ENCODE measurements at regions not wholly inside any gene's neighbourhood (a gene's known extent, or its start where the extent isn't known, plus 50 kb on each side); places are given as distances from the start of the nearest gene placed in this dataset.
"Not testable (repeated sequence)": the region's sequence is repeated elsewhere in the genome, so short reads cannot be mapped to it uniquely, and the experiment has no call there.

DNA sequence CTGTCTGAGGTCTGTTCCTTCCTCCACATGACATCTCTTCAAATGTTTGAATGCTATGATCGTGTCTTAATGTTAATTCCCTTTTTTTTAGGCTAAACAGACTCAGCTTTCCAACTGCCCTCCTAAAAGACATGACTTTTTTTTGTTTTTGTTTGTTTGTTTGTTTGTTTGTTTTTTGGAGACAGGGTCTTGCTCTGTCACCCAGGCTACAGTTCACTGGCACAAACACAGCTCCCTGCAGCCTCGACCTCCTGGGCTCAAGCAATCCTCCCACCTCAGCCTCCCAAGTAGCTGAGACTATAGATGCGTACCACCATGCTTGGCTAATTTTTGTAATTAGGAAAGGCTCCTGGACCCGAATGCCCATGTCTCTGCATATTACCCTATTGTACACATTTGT lies 176.5 kb downstream of the ABCA8 start:
- FAIRE-seq = no peak

DNA sequence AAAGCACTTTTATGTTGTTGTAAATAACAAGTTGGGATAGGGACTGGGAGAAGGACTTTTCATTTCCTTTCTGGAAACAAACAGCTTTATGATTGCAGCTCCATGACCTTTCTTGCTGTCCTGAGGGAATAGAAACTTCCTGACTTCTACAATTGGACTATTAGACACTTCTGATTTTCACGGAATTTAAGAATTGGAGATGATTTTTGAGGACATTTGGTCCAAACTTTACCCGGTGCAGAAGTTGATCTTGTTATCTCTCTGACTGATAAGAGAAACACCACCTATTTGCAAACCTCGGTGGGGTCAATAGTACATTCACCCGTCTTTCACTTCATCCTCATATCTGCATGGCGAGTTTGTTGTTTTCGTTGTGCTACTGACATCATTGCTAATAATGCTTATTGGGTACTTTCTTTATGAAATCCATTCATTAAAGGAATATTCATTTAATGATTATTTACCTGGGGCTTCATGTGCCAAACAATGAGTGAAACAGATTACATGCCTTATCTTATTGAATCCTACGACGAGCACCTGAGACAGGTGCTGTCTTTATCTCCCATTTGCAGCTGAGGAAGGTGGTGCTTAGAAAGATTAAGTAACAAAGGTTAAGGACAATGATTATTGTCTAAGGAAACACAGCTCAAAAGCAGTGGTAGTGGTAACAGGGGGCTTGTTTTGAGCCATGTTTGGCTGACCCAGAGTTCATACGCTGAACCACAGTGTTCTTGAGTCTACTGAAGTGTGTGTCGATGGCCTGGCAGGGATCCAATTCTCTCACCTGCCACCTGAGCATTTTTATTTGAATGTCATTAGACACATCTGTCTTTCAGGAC lies 176.9 kb upstream of the FAM20A start:
- FAIRE-seq = no peak

DNA sequence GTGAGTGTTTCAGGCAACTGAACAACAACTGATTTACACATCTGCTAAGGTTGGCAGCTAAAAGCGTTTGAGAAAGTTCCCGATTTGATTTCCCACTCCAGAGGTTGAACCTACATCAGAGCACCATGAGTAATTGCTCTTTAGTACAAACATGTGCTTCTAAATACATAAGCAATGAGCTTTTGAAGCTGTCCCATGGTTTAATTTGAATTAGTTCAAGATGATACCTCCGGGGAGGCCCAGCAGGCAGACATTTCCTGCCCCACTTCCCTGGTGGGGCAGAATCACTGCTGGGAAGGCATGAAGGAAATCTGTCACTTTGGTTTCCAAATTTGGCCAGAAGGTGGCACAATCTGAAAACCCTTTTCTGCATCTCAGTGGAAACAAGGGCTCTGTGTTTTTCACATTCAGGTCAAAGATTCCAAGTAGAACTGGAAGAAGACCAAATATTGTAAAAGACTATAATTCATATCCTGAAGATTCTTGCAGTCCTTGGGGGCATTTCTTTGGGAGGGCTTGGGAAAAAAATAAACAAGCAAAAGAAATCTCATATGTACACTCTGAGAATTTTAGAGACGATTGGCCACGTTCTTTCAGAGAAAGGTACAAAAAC lies 176.2 kb upstream of the FAM20A start:
- FAIRE-seq = no peak

DNA sequence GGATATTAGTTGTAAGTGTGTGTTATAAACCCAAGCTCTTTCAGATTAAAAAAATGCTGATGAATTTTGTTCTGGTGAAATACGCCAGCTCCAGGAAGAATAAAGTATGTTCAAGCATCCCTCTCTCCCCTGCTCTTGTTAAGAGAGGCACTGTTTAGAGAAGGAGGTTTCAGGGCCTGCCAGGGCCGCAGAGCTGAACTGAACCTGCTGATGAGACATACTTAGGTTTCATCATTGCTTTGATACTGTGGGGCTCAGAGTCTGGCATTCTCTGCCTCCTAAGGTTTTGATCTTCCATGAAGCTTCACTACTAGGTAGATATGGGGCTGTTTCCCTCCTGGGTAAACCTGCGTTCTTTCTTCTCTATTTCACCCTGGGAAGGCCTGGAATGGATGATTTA lies 175.3 kb upstream of the FAM20A start:
- FAIRE-seq = no peak

DNA sequence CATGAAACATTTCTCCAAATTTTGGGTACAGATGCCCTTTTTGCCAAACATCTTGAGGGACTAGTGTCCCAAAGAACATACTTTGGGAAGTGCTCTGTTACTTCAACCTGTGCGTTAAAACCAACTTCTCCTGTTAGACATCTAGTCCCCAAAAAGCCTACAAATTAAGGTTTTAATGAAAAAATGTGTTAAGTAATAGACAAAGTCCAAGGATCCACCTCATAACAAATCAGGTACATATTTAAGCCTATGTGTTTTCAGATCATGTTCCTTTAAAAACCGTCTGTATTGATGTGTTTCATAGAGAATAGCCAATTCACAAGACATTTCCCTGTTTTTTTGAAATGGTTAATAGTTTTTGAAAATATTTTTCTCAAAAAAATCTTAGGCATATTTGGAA lies 174.8 kb upstream of the FAM20A start:
- FAIRE-seq = no peak

DNA sequence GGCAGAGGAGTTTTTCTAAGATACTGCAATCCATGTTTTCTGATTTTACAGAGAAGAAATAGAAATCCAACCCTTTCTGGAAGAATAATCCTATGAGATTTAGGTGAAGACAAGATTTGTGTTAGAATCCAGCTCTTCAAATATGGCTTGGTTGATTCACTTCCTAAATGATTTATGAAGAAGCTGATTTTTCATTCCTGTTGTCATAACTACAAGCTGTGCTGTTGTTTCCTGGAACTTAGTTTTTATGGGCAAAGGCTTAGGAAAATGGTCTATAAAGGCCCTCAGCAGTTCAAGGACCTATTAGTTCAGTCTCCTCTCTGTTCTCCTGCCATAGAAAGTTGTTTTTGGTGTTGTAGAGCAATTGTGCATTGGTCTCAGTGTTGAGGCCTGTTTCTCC lies 174.2 kb upstream of the FAM20A start:
- FAIRE-seq = no peak

DNA sequence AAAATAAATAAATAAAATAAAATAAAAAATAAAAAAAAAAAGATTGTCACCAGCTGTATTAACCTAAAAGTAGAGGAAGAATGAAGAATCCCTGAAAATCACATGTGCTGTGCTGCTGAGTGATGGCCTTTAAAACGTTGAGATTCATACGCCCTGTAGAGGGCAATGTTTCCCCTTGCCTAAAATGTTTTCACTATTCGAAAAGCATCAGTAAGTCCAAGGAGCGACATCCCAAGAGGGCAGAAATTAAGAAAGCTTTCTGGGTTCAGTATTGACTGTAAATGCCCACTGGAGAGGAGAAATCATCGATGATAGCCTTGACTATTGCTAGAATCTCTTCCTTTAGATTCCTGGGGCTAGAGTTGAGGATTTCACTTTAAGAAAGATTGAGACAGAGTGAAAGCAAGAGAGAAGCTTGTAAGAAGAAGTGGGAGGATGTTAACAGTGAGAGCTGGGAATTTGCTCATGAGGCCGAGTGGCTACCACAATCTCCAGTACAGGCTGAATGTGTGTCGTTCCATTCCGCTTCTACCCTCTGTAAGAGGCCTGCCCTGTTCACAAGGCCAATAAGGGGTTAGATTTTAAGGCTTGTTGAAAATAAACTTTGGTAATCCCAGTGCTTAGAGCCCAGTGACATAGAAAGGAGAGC lies 170.8 kb upstream of the FAM20A start:
- FAIRE-seq = no peak

DNA sequence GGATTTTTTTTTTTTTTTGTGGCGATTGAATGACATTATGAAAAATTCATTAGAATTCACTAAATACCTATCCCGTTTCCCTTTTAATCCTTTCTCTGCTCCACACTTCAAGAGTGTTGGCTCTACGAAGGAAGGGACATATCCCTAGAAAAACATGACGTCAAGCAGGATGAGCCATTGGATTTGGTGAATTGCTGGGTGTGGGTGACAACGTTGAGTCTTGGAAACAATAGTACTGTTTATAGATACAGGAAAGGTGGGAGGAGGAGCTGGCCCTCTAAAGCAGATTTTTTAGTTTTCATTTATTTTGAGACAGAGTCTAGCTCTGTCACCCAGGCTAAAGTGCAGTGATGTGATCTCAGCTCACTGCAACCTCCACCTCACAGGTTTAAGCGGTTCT lies 167.6 kb upstream of the FAM20A start:
- FAIRE-seq = no peak

DNA sequence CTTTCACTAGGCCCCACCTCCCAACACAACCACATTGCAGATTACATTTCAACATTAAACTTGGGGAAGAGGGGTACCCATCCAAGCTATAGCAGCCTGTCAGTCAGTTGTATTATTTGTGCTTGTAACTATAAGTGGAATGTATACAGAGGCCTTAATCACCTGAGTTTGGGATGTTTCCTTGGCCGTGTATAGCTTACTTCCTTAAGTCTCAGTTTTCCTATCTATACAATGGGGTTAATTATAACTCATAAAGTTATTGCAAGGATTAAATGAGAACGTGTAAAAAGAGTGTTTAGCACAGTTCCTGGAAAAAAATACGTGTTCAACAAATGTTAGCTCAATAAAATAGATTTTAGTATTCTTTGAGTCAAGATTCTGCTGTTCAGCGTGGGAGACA lies 165.5 kb upstream of the FAM20A start:
- FAIRE-seq = no peak

DNA sequence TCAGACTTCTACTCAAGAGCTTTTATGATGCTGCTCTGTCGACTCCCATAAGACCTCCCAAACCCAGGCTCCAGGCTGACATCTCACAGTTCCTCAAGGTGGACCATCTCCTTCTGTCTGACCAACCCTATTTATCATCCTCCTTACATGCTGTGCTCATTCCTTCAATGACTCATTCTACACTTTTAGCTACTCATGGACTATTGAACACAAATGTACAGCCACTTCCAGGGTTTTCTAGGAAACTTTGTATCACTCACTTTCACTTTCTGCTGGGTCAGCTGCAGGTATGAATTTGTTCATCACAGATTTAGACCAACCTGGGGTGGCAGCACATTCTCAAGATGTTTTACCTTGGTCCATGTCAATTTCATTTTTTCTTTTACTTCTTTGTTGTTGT lies 162.4 kb upstream of the FAM20A start:
- no peak for FAIRE-seq

DNA sequence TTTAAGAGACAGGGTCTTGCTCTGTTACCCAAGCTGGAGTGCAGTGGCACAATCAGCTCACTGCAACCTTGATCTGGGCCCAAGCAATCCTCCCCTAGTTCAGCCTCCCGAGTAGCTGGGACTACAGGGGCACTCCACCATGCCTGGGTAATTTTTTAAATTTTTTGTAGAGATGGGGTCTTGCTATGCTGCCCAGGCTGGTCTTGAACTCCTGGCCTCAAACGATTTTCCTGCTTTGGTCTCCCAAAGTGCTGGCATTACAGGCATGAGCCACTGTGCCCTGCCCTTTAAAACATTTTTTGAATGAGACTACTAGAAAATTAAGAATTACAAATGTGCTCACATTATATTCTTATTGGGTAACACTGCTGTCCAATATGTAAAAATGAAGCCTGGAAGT lies 161.7 kb upstream of the FAM20A start:
- FAIRE-seq = no peak

DNA sequence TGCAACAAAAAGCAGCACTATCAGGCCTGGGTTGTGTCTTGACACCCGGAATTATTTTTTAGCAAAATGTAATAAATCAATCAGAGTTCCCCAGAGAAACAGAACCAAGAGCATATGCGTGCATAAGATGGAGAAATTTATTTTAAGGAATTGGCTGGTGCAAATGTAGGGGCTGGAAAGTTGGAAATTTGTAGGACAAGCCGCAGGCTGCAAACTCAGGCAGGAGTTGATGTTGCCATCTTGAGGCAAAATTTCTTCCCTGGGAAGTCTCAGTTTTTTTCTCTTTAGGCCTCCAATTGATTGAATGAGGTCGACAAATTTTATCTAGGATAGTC lies 158.9 kb upstream of the FAM20A start:
- no peak for FAIRE-seq

DNA sequence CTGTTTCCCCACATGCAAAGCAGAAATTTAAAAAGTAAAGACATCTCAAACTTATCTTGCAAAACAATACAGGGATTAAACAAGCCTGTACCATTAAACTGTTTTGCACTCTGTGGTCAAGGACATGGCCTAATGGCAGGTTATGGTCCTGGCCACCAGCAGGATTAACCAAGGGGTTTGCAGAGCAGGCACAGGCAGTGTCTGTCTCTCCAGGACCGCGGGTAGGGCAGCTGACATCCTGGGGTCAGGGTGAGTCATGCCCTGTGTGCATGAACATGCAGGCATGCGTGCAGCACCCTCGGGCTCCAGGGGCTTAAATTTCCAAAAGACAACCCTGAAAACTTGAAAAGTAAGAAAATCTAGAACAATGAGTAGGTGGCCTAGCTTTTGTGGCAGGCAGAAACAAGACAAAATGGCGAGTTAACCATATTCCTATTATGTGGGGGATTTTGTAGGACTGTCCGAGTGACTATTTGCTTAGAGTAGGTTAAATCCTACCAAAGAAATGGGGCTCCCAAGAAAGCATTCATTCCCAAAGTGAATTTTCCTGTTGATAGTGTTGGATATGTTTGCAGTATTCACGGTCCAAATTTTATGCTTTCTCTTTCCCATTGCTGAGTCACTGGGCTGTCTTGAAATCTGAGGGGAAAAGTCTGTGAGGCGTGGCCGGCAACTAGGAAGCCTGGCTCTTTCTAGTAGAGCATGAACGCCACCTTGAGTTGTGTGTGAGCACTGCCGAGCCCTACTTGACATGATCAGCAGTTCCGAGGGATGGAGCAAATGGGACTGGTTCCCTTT lies 158.4 kb upstream of the FAM20A start:
- peak; percentile 82 for FAIRE-seq

DNA sequence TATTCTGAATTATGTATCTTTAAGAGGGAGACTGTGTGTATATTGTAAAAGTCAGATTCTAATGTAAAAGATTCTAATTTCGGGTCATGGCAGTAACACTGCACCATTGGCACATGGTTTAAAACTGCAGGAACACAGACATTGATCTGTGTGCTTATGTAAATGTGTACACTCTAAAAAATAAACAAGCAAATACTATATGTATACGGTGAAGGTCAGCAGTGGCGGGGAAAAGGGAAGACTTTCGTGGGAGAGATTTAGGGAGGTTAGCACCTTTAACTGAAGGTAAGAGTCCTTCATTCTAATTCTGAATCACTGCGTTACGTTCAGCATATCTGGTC lies 157.8 kb upstream of the FAM20A start:
- no peak for FAIRE-seq

DNA sequence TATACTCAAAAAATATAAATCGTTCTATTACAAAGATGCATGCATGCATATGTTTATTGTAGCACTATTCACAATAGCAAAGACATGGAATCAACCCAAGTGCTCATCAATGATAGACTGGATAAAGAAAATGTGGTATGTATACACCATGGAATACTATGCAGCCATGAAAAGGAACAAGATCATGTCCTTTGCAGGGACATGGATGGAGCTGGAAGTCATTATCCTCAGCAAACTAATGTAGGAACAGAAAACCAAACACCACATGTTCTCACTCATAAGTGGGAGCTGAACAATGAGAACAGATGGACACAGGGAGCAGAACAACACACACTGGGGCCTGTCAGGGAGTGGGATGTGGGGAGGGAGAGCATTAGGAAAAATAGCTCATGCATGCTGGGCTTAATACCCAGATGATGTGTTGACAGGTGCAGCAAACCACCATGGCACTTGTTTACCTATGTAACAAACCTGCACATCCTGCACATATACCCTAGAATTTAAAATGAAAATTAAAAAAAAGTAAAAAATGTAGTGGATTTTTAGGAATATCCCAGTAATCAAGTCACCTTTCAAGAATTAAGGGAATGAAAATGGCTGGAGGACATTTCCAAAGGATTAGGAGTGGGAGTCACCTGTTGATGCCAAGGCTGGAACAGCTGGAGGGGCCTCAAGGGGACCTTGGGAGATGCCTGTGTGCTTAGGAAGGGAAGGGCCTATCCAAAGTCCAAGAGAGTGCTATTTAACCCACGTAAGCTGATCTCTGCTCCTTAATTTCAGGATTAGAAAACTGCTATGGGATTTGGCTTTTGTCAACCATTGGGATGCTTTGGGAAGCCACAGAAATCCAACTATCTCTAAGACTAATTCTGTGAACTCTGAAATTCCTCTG lies 156.9 kb upstream of the FAM20A start:
- not testable (repeated sequence) for FAIRE-seq

DNA sequence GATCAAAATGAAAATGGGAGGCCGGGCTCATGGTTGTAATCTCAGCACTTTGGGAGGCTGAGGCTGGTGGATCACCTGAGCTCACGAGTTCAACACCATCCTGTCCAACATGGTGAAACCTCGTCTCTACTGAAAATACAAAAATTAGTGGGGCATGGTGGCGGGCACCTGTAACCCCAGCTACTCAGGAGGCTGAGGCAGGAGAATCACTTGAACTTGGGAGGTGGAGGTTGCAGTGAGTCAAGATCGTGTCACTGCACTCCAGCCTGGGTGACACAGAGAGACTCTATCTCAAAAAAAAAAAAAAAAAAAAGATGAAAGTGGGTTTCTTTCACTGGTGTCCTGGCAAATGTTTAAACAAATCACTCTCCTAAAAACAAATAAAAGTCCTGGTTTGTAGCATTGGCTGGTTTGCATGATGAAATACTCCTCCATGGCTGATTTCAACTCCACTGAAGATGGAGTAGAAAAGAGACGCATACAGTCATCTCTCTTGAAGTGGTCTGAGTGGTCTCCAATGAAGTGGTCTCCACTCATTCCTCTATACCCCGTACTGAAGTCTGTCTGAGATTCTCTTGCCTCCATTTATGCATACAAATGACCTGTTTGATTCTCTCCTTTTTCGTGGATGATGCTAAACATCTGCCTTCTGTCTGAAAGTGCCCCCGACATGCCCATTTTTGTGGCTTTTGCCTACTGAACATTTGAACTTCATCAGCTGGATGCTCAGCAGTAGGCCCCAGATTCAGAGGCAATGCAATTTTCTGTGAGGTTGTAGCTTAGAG lies 153.0 kb upstream of the FAM20A start:
- no peak for FAIRE-seq

DNA sequence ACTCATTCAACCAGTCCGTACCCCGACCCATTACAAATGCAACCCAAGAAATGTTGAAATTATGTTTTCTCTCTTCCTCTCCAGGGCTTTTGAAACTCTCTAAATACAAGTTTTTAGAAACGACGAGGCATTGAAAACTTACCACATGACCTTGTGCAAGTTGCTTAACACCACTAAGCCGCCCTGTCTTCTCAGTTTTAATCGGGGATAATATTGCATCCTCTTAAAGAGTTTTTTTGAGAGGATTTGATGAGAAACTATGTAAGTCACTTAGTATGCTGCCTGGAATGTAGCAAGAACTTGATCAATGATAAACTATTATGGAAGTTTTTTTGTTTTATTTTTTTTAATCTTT lies 149.0 kb upstream of the FAM20A start:
- FAIRE-seq = no peak

DNA sequence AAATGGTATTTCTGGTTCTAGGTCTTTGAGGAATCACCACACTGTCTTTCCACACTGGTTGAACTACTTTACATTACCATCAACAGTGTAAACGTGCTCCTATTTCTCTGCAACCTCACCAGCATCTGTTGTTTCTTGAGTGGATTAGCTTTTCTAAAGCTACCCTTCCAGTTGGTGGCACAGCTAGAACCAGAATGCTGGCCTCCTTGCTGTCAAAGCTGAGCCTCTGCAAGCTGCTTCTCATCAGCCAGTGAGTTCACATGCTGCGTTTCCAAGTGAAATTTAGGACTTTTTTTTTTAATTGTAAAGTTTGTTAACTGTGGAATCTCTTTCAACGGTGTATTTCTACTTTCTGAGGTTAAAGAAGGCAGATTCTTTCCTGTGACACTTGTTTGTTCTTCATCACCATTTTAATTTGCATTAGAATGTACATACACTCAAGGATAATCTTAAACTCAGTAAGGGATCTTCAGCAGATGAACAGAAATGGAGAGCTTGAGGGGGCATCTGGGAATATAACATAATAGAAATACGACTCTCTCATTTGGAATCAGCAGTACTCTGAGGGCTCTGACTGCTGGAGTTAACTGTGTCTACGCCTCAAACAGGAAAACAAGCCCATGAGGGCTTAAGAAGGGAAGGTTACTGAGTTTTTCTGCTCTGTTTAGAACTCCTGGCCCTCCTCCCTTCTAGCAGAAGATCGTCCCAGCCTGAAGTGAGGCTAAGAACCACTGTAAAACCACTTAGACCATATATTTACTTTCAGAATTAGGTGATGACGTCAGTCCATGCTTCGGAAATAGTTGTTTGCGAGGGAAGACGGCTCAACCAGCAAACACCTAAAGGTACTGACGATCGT lies 148.4 kb upstream of the FAM20A start:
- no peak for FAIRE-seq

DNA sequence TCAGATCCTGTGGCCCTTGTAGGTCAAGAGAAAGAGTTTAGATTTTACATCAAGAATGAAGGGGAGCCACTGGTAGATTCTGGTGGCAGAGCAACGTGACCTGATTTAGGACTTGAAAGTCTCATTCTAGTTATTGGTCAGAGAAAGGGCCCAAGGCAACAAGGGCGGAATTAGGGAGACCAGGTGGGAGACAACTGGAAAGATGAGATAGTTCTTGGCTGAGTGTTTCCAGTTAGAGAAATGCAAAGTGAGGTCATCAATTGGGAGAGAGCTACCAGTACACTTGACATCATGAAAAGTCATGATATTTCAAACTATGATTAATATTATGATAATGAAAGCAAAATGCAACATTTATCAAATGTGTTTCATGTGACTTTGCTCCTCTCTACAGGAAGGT lies 147.2 kb upstream of the FAM20A start:
- no peak for FAIRE-seq

DNA sequence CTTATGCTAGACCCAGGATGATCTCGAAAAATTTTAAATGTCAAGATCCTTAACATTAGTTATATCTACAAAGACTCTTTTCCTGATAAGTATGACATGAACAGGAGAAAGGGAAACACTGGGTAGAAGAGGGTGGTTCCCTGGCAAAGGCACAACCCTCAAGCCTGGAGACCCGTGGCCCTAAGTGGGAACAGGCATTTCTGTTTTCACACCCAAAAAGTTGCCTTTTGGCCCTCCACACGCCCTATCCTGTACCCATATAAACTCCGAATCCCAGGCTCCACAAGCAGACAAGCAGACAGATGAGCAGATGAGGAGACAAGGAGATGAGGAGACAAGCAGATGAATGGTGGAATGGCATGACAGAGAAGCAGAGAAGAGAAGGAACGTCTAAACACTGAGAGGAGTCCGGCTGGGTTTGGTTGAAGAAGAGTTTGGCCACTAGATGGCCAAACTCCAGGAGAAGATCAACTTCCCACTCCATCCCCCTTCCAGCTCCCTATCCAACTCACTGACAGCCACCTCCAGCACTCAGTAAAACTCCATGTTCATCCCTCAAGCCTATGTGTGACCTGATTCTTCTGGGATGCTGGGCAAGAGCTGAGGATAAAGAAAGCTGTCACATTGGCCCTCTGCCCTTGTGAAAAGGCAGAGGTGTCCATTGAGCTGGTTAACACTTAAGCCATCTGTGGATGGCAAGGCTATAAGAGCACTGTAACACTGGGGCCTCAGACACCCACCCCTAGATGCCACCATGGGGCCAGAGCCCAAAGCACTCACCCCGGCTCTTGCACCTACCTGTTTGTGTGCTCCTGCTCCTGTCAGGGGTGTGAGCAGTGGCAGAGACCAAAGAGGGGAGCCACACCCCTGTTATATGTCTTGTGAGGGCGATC lies 139.6 kb upstream of the FAM20A start:
- FAIRE-seq = no peak
